ENCODE measurements at regions not wholly inside any gene's neighbourhood (a gene's known extent, or its start where the extent isn't known, plus 50 kb on each side); places are given as distances from the start of the nearest gene placed in this dataset.

DNA sequence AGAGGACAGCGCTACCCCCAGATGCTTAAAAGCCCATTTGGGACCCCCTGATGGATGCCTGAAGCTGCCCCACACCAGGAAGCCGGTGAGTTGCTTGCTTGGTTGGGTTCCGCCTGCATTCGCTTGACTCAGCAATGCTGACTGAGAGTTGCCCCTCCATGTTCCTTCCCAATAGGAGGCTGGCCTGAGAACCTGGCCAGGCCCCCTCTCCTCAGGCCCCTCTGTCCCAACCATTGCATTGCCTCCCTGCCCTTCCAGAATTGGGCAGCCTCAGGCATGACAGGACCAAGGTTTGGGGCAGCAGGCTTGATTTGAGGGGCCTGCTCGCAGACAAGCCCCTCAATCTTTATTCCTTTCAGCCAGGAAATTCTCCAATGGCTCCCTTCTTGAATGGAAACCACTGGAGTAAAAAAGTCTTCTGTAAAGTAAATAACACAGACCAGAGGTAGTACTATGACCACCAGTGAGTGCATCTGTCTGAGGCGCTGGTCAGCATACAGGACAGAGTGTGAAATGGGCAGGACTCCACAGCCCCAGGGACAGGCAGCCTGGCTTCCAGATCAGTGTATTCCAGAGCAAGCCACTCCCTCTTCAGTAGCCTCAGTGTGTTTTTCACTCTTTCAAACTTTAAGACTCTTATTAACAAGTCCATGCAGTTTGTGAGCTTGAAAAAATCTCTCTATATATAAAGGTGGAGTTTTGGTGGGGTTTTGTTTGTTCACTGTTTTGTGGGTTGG is 104.7 kb downstream of the C1QL2 start:
- TF ChIP-seq, protein P1, sequence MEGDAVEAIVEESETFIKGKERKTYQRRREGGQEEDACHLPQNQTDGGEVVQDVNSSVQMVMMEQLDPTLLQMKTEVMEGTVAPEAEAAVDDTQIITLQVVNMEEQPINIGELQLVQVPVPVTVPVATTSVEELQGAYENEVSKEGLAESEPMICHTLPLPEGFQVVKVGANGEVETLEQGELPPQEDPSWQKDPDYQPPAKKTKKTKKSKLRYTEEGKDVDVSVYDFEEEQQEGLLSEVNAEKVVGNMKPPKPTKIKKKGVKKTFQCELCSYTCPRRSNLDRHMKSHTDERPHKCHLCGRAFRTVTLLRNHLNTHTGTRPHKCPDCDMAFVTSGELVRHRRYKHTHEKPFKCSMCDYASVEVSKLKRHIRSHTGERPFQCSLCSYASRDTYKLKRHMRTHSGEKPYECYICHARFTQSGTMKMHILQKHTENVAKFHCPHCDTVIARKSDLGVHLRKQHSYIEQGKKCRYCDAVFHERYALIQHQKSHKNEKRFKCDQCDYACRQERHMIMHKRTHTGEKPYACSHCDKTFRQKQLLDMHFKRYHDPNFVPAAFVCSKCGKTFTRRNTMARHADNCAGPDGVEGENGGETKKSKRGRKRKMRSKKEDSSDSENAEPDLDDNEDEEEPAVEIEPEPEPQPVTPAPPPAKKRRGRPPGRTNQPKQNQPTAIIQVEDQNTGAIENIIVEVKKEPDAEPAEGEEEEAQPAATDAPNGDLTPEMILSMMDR (conservative IDR thresholded peaks at IDR 0.05; ENCODE audit: low read length) = no peak
- no peak for TF ChIP-seq EZH2phosphoT487 (IDR thresholded peaks at IDR 0.05; ENCODE audit: borderline replicate concordance, low read depth, low read length)

Measured in OCI-LY7 (cell line).